ELF-1 (cell line): ENCODE measurements at regions not wholly inside any gene's neighbourhood (a gene's known extent, or its start where the extent isn't known, plus 50 kb on each side); places are given as distances from the start of the nearest gene placed in this dataset.

Experiments
- DNase-seq: peaks from one replicate; pipeline ENCODE4 v3.0.0-alpha.2; 2016; ENCODE audit warnings: low read depth, low spot score

- DNase-seq = peak; percentile 88
Measured at GRCh38 chr6:168884646-168885086, 369.0 kb downstream of the THBS2 start.

DNA sequence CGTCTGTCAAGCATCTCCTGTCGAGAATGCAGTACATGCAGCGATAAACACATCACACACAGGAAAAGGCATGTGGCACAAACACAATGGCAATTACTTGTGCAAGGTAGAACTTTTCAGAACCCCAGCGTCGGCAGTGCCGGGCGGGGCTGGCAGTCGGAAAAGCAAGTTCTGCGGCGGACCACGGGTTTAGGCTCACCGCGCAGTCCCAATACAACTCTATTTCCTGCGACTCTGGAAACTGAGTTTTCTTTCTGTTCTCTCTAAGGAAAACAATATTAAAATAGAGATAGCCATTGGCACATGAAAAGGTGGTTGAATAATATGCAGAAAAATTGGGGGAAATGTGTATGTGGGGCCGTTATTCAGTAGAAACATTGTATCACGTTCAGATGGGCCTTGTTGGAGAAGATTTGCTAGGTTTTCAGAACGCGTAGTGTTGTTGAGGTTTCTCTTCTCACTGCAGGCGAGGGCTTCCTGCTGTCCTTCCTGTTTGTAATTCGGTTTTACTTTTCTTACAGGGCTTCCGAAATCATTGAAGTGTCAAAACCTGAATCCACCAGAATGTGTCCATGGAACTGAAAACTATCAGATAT is 369.5 kb downstream of the THBS2 start:
- no peak for DNase-seq

GRCh38 chr6:168883410-168884049 is 370.1 kb downstream of the THBS2 start:
- no peak for DNase-seq

DNA sequence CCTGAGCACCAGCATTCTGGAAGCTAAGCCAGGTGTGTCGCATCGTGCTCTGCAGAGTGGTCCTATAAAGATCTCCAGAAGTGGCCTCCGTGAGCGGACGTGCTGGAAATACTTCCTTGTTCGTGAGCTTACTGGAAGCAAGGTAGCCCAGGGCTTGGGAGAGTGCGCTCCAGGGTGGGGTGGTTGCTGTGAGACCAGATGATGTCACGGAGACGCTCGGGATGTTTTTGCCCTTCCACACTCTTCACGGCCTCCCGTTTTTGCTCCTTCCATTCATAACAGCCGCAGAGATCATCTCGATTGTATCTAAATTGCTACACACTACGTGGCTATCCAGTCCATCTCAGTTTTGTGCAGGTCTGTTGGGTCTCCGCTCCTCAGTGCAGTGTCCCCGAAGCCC is 373.4 kb downstream of the THBS2 start:
- no peak for DNase-seq

- DNase-seq = no peak
Measured at GRCh38 chr6:168877821-168878282, 375.8 kb downstream of the THBS2 start.

DNA sequence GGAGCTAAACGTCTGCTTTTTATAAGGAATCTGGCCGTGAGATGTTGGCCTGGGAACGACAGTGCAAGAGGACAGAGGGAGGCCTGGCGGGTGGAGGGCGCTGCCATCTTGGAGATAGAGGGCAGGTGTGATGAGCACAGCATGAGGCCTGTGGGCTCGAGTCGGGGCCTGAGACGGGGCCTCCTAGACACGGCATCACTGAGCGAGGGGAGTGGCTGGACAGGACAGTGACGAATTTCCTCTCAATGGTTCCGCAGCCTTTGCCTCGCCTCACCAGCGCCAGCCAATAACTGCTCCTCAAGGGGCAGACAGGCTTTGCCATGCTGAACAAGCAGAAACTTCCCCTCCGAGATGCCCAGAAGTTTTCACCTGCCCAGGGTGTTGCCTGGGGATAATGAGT is 376.7 kb downstream of the THBS2 start:
- DNase-seq = no peak

DNA sequence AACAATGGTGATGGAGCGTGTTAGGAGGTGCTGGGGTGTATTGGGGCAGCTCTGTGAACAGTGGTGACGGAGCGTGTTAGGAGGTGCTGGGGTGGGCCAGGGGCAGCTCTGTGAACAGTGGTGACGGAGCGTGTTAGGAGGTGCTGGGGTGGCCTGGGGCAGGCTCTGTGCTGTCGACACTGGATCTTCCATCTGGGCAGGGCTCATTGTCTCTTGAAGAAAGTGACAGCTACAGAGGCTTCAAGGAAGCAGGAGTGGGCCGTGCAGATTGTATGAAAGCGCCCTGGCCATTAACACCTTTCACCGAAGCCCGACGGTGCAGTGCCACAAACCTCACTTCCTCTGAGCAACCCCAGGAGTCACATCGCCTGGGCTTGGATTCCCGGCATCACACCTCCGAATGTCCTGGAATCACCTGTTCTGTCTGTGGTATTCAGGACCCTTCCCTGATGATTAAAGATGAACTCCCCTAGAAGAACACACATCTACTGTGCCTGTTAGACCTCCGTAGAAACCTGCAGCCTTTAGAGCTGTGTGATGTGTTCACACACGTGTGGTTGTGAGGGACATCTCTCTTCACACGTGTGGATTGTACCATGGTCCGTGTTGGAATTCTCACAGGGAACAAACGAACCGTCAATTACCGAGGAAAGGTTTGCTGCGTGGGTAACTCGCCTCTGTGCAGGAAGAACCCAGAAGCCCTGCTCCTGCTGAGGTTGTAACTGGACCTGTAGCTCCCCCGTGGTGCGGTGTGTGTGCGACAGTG is 377.7 kb downstream of the THBS2 start:
- no peak for DNase-seq

DNA sequence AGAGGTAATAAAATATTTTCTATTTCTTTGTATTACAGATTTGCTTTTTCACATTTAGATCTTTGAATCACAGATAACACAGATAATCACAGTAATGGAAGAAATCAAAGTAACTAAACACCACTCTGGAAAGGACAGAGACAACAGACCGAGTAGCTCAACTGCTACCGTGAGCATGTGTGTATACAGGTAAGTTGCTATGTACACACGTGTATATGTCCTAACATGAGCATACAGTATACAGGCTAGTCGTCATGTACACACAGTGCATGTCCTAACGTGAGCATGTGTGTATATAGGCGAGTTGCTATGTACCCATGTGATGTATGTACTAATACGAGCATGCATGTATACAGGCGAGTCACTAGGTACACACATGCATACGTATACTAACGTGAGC is 379.0 kb downstream of the THBS2 start:
- no peak for DNase-seq

DNA sequence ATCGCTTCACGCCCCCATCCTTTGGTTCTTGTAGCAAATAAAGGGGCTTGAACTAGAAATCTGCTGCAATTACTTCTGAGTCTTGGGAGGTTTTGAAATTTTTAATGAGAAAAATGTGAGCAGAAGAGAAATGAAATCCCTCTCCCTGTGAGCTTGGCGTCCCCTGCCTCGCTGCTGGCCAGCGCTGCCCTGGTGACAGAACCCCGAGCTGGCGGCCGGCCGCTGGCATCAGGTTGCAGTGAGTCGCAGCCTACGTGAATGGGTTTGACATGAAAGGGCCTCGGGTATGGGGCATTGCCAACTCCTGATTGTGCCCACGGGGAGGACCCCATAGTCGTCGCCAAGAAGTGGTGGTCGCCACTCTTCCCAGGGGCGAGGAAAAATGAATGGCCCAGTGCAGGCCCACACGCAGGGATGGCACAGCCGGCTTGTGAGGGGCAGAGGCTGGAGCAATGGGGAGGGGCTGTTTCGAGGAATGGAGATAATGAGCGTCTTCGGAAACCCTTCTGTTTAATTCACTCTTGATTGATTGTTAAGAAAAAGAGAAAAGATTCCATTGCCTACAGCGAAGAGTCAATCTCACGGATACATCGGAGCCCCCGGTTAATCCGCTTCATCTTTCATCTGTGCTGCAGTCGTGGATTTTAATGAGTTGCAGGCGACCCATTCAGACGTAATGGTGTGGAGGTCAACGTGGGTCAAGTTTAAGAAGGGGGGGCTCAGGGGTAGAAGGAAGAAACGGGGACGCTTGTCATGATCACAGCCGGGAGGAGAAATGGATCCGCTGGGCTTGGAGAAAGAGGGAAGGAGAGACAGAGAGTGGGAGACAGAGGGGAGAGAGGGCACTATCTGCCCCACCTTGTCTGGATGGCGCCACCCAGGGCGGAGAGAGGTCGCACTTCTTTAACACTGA is 380.1 kb downstream of the THBS2 start:
- no peak for DNase-seq

DNA sequence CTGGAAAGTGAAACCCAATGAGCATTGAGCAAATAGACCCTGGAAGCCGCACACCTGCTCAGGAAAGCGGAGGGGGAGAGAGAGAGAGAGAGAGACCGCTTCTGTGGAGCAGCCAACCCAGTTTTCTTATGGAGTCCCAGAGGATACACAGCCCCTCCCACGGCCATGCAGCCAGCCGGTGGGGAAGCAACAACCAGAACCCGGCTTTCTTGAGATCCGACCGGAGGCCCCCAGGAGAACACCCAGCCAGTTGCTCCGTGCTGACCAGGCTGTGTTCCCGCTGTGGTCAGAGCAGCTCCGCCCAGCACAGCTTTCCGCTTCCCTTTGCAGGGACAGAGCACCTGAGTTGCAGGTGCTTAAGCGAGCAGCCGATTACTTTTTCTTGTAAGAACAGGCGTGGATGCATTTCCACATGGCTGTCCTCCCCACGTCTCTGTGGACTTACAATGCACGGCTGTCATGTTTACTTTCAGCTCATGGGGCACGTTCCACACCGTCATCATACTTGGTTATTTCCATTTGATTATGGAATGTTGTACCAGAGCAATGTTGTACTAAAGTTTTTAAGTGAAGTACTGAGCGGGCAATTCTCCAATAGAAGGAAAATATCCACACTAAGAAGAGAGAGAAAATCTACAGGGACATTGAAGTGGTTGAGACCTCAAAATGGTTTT is 381.9 kb downstream of the THBS2 start:
- DNase-seq = no peak

- no peak for DNase-seq
Measured at GRCh38 chr6:168870982-168871381, 382.7 kb downstream of the THBS2 start.

DNA sequence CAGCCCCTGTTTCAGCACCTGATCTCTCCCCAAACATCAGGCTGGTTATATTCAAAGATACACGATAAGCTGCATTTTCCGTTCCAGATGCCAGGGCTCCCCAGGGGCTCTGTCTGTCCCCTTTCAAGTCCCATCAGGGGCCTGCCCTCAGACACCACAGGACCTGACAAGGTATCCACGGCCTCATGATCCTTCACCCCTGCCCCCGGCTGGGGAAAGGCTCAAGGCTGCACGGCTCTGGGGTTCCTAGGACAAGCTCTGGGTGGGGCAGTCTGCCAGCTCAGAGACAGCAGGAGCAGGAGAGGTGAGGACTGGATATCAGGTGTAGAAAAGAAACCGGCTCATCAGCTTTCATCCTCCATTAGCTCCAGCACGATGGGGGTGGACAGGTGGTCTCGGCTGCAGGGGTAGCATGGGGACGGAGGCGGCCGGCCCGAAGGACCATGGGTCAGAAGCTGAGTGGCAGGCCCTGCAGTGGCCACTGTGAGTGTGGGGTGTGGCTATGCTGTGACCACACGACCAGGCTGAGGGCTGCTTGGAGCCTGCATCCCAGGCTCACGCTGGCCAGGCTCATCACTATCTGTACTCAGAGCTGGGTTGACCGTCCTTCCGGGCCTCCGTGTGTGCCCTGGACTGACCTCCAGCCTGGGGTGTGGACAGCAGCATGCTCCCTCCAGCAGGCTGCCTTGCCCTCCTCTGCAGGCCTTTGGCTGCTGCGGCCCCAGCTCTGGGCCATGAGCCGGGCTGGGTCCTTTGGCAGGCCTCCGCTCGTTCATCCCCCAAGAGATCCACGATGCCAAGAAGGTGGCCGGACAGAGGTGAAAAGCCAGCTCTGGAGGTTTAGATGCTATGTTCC is 386.2 kb downstream of the THBS2 start:
- DNase-seq = no peak

- DNase-seq = no peak
Measured at GRCh38 chr6:168866534-168866933, 387.1 kb downstream of the THBS2 start.

DNA sequence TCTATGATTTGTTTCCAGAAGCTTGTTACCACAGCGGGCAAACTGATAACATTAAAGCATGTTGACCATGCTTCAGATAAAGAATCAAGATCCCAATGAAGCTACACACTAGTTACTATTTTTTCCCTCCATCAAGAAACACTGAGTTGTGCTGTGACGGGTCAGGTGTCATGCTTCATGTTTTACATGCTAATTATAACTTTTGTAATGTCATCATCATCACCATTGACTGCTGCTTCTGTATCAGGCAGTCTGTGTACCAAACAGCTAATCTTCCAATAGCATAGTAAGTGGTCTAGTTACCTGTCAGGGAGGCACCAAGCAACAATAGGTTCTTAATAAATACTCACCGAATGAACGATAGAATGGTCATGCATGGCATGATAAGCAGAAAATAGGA is 388.1 kb downstream of the THBS2 start:
- DNase-seq = no peak

- DNase-seq = no peak
Measured at GRCh38 chr6:168864541-168865460, 388.8 kb downstream of the THBS2 start.

GRCh38 chr6:168863467-168863866 is 390.2 kb downstream of the THBS2 start:
- no peak for DNase-seq

GRCh38 chr6:168862346-168862980 is 391.2 kb downstream of the THBS2 start:
- no peak for DNase-seq

GRCh38 chr6:168860987-168861386 is 392.7 kb downstream of the THBS2 start:
- DNase-seq = no peak

- no peak for DNase-seq
Measured at GRCh38 chr6:168860341-168860740, 393.3 kb downstream of the THBS2 start.
